Activated CD8-positive, alpha-beta memory T cell treated with anti-CD3 and anti-CD28 coated beads for 24 hours (primary cell): ENCODE measurements at regions not wholly inside any gene's neighbourhood (a gene's known extent, or its start where the extent isn't known, plus 50 kb on each side); places are given as distances from the start of the nearest gene placed in this dataset.
"Not testable (repeated sequence)": the region's sequence is repeated elsewhere in the genome, so short reads cannot be mapped to it uniquely, and the experiment has no call there.

Experiments used
- DNase-seq: peaks from one replicate; pipeline ENCODE4 v3.0.0-alpha.2; 2020

DNA sequence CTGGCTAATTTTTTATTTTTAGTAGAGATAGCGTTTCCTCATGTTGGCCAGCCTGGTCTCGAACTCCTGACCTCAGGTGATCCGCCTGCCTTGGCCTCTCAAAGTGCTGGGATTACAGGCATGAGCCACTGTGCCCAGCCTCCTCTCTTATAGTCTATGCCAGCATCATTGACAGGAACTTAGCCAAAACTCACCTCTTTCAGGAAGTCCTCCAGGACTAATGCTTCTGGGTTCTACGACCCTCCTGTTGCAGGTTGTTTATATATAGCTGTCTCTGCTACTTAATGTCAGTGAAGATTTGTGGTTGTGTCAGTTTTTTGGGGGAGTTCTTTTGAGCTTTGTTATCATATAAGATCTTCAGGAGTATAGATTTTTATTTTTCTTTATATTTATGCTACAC, 112.1 kb upstream of the CDC42EP3 start:
- DNase-seq: no peak

DNA sequence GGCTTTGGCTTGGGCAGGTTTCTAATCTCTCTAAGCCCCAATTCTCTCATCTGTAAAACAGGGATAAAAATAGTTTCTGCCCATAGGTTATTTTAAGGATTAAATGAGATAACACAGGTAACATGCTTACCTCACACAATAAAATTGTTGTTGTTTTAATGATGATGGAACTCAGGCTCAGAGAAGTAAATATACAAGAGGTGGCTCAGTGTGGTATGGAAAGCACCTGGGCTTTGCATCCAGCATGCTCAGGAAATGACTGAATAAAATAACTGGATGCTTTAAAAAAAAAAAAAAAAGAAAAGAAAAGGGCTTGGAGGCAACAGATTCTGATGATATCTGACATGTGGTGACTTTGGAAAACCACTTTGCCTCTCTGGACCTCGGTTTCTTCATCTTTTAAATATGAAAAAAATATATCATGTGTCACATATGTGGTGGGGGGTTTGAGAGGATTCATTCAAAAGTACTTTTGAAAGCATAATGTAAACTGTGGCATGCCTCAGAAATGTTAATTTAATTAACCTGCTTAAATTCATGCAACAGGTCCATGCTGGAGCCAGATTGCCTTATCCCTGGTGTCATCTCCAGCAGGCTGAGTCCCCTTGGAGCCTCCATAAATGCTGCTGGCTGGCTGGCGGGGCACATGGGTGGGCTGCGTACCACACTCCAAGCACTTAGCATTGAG, 112.8 kb upstream of the CDC42EP3 start:
- no peak for DNase-seq

DNA sequence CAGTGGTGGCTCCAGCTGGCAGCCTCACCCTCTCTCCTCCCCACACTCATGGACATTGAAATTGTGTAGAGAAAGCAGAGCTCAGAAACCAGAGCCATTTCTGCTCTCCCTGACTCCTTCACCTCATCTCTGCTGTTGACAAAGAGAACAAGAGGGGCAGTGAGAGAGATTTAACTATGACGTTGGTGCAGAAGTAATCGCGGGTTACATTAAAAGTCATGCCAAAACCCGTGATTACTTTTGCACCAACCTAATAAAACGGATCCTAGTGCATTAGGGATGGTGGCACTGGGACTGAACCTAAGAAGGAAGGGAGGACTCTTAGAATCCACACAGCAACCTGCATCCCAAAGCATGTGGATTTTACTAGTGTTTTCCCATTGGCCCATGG, 113.3 kb upstream of the CDC42EP3 start:
- DNase-seq: no peak

DNA sequence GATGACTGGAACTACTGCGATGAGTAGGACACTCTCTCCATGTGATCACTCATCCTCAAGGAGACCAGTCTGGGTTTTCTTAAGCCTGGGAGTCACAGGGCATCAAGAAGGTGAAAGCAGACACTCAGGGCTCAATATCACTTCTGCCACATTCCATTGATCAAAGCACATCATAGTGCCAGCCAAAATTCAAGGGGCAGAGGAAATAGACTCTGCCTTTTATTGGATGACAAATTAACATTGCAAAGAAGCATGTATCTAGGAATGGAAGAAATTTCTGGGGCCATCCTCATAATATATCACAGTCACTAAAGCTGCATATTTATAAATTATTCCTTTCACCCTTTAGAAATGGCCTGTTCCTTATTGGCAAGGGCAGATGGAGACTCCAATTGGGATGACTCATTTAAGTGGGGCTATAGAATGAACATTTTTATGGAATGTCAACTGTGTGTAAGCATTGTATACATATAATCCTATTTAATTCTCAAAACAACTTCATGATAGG, 114.8 kb upstream of the CDC42EP3 start:
- DNase-seq: no peak

DNA sequence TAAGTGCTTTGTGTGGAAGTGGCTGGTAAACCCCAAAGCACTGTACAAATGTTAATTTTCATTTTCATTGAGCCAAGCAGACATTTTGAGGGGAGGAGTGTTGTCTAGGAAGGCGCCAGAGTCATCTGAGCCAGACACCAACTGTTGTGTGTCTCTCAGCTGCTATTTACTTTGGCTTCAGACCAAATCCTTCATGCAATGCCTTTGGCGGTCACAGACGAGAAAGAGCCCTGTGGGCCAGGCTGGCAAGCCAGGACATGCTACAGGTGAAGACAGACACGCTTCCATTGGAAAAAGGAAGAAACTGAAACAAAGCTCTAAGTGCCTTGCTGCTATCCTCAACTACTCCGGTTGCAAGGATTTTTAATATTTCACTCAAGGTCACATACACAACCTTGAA, 115.4 kb upstream of the CDC42EP3 start:
- no peak for DNase-seq

DNA sequence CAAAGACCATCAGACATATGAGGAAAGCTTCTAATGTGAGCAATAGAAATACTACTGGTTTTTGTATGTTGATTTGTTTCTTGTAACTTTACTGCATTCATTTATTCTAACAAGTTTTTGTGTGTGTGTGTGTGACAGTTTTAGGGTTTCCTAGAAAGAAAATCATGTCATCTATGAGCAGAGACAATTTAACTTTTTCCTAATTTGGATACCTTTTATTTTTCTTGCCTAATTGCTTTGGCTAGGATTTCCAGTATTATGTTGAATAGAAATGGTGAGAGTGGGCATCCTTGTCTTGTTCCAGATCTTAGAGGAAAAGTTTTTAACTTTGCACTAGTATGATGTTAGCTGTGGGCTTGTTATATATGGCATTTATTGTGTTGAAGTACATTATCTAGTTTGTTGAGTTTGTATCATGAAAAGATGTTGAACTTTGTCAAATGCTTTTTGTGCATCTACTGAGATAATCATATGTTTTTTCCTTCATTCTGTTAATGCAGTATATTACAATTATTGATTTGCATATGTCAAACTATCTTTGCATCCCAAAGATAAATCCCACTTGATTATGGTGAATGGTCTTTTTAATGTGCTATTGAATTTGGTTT, 117.3 kb upstream of the CDC42EP3 start:
- DNase-seq: no peak

DNA sequence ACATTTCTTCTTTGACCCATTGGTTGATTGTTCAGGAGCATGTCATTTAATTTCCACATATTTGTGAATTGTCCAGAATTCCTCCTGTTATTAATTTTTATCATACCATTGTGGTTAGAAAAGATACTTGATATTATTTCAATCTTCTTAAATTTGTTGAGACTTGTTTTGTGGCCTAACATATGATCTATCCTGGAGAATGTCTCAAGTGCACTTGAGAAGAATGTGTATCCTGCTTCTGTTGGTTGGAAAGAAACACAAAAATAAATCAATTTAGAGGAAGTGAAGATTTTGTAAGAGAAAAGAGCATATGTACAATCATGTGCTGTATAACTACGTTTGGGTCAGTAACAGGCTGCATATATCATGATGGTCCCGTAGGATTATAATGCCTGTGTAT, 118.6 kb upstream of the CDC42EP3 start:
- DNase-seq: no peak

DNA sequence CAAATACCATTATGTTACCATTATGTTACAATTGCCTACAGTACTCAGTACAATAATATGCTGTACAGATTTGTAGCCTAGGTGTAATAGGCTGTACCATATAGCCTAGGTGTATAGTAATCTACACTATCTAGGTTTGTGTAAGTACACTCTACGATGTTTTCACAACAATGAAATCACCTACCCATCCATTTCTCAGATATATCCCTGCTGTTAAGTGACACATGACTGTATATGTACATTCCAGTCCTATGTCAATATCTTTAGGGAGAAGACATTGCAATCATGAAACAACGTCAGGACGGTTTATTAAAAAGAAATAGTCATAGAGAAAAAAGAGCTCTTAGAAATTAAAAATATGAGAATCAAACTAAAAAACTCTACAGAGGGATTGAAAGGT, 119.0 kb upstream of the CDC42EP3 start:
- no peak for DNase-seq

DNA sequence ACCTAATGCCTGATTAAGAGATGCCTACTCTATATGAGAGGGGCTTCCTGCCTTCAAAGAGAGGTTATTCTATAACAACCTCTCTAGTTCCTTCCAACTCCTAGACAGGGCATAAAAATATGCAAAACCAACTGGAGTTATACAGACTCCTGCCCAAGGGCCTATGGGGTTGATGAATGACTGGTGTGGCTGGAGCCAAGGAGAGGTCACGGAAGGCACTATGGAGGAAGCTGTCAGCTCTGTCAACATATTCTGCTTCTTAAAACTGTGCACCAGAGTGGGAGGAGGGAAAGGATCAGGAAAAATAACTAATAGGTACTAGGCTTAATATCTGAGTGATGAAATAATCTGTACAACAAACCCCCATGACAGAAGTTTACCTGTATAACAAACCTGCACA, 120.9 kb upstream of the CDC42EP3 start:
- DNase-seq: no peak

DNA sequence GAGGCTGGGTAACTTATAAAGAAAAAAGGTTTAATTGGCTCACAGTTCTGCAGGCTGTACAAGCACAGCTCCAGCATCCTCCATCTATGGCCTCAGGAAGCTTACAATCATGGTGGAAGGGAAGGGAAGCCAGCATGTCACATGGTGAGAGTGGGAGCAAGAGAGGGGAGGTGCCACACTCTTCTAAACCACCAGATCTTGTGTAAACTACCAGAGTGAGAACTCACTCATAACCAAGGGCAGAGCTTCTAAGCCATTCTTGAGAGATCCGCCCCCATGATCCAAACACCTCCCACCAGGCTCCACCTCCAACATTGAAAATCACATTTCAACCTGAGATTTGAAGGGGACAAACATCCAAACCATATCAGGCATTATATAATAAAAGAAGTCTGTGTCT, 121.6 kb upstream of the CDC42EP3 start:
- no peak for DNase-seq

DNA sequence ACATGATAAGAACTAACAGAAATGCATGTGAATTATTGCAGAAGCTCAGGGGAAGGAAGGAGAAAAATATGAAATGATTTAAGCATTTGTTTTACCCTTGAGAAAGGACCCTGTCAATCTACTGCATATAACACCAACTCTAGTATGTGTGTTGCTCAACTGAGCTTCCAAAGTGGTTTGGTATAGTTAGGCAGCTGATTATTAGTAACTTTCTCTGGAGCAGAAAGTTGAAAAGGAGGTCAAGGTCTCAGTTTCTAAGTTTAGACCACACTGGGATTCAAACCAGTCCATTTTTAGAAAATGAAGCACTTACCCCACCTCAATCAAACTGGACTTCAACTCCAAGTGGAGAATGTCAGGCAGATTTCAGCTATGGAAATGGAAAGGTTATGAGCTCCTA, 123.3 kb upstream of the CDC42EP3 start:
- no peak for DNase-seq

DNA sequence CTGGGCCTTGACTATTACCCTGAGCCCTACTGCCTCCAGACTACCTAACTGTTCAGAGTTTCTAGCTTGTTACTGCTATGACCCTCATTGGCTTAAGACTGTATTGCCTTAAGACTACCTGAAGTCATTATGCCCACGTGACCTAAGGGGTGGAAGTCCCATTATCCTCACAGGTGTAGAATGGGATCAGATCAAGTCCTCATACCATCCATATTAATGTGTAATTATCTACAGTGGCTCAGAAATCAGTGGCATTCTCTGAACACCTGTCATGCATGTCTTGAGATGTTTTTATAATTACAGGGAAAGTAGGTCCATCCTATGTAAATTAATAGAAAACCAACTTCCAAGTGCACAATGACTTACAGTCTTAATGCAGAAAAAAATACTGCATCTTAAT, 124.0 kb upstream of the CDC42EP3 start:
- DNase-seq: no peak

DNA sequence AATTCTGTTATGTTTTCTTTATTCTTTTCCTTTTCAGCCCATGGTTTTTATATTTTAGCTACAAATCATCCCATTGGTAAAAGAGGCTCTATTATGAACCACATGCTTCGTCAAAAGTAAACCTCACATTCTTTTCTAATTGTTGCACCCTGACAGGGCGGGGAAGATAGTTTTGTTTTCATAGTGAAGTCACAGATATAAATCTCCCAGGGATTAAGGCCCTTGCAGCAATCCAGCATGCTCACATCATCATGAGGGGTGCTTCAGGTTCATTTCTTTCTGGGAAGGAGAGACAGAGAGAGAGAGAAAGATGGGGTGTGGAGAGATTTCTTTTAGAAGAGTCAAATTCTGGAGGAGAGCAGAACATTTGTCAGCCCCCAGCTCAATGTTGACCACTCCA, 124.5 kb upstream of the CDC42EP3 start:
- no peak for DNase-seq

DNA sequence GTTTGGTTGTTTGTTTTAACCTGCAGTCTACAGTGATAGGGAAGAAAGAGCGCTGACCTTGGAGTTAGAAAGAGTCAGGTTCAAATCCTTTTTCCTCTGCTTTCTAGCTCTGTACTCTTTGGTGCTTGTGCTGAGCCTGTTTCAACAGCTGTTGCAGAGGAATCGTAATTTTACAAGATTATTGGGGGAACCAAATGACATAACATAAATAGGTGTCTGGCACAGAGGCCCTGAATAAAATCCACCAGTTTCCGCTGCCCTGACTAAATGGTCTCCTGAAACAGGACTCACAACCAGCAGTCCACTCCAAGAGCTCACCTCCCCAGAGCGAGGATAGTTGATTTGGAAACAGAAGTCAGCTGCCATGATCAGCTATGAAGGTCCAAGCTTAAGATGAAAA, 125.0 kb upstream of the CDC42EP3 start:
- no peak for DNase-seq

DNA sequence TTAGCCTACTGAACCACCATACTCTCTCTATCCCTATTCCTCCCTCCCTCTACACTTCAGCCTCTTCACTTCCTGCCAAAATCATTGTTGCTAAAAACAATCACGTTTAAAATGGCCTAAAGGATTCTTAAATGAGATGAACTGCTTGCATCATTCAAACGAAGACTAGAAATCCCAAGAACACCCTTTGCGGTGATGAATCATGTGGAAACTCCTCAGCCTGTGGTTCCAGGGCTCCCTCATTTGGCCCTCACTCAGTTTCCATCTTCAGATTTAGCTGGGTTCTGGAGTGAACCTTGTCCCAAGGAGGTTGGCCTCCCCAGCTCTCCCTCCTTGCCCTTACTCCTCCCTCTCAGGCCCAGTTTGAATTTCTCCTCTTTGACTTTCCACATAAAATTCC, 125.6 kb upstream of the CDC42EP3 start:
- no peak for DNase-seq

DNA sequence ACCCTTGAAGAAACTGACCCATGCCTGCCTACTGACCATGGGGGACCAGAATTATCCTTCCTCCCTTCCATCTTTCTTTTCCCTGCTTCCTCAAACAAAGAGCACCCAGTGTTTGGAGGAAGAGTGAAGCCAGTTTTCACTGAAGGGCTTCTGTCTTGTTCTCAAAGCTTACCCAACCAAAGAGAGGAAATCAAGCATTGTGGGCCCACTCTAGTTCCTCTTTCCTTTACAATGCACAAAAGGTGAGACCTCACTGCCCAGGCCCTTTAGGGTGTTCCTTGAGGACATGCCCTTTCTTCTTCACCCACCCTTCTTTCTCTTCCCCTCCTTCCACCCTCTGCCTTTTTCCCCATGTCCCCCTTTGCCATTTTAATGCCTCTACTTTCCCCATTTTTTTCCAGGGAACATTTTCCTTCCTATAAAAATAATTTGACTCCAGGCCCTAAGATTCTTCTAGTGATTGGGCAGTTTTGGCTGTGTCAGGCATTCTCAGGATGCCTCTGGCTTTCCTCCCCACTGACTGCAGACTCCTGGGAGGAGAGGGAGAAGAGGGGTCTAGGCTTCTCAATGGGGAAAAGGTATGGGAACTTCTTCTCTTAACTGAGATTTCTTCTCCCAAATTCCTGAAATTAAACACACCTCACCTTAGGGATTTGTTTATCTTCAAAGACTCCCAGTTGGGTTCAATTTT, 126.6 kb upstream of the RMDN2 start:
- DNase-seq: no peak

DNA sequence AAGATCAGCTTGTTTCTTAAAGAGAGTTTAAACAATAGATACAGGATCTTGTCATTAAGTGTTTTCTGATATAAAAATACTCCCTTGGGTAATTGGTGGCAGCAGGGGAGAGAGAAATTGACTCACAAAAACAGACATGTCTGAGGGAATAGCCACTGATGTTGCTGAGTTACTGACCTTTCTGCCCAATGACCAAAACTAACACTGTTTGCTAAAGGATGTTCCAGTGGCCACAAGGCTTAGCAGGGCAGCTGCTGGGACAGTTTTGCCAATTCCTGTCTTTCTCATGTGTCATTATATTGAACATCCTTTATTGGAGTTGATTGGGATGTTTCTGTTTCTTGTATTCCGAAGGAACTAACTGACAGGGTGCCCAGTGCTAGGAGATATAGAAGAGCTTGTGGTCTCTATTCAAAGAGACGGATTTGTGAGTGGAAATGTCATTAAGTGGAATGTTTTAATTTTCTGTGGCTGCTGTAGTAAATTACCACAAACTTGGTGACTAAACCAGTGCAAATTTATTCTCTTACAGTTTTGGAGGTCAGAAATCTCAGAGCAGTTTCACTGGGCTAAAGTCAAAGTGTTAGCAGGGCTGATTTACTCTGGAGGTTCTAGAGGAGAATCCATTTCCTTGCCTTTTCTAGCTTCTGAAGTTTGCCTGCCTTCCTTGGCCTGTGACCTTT, 124.8 kb upstream of the RMDN2 start:
- DNase-seq: no peak

DNA sequence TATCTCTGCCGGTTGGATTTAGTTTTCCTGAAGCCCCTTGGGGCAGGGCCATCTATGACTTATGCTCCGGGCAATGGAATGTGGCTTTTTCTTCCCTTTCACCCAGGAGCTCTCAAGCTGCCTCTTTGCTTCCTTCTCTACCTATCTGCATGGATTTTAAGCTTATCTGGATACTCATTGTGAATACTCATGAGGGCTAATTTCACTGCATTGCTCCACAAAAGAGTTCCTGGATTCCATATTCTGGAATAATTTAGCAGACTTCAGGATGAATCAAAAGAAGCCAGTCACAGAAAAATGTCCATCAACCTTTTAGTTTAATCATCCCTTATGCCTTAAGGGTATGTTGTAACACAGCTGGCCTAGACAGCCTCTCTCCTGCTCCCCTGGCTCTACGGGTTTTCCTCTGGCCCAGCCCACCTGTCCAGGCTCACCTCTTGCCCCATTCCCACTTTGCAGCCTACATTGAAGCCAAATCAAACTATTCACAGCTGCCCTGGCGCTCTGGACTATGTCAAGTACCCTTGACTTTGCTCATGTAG, 122.8 kb upstream of the RMDN2 start:
- DNase-seq: no peak

DNA sequence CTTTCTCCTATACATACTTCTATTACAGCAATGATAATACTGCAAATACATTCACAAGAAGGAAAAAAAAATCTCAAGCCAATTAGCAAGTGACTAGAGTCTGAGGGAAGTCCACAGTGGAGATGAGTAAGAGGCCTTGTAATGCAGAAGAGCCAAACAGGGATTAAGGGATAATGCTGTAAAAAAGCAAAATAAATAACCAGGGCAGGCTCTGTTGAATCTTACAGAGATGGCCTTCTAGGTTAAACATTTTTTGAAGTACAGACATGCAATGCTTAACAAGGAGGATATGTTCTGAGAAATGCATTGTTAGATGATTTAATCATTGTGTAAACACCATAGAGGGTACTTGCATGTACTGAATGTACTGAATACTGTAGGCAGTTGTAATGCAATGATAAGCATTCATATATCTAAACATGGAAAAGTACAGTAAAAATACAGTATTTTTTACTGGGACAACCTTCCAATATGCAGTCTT, 122.1 kb upstream of the RMDN2 start:
- no peak for DNase-seq

DNA sequence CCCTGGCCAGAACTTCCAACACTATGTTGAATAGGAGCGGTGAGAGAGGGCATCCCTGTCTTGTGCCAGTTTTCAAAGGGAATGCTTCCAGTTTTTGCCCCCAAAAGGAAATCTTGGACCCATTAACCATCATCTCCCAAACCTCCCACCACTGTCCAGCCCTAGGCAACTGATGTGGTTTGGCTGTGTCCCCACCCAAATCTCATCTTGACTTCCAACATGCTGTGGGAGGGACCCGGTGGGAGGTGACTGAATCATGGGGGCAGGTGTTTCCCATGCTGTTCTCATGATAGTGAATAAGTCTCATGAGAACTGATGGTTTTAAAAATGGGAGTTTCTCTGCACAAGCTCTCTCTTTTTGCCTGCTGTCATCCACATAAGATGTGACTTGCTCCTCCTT, 119.1 kb upstream of the RMDN2 start:
- not testable (repeated sequence) for DNase-seq

DNA sequence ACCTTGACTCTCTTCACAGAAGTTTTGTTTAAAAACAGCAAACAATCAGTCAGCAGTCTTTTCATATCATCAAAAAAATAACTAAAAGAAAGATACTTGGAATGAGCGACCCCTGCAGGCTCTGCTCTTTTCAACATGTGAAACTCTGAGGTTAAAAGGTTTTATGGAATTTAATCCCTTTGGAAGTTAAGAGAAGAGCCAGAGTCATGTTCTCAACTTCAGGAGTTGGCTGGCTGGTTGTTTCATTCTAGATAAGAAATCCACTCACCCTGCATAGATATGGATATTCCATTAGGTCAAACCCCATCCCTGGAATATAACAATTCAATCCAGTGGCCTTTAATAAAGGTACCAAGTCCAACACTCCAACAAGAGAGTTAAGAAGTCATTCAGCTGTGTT, 115.6 kb upstream of the RMDN2 start:
- DNase-seq: no peak

DNA sequence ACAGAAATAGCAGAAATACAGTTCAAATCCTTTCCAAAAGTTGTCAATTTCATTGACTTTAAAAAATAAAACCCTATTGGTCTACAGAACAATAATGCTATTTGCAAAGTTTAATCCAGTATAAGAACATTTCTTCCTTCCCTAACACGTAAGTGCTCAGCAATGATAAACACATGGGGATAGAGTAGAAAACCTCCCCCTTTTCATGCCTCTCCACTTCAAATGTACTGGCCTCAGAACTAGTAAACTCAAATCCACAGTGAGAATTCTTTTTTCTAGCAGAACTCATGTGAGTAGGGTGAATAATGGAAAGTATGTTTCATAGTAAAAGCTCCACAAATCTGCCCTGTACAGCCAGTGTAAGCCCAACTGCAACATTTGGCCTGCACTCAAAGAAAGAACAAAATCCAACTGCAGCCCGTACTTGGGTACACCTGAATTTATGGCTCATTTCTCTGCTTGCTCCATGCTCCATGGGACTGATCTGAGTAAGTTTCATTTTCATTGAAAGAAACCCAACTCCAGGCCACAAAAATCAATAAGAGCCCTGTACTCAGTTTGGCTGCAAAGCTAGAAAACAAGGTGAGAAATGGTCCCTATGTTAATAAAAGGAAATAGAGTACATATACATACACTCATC, 115.0 kb upstream of the RMDN2 start:
- no peak for DNase-seq

DNA sequence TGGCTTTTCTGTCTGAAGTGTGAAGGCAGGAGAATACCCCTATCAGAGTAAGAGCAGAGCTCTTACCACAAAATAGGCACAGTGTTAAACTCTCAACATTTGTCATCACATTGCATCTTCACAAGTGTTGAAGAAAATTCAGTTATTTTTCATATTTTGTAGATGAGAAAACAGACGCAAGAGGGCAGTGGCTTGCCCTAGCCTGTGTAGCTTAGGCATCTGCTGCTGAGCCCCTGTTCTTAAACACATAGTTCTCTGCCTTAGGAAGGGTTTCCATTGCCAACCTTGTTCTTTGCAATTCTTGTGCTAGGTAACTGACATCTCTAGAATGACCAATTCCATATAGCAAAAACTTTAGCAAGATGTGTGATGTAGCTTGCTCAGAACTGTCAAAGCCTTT, 112.7 kb upstream of the RMDN2 start:
- no peak for DNase-seq
